ENCODE measurements at regions not wholly inside any gene's neighbourhood (a gene's known extent, or its start where the extent isn't known, plus 50 kb on each side); places are given as distances from the start of the nearest gene placed in this dataset.

DNA sequence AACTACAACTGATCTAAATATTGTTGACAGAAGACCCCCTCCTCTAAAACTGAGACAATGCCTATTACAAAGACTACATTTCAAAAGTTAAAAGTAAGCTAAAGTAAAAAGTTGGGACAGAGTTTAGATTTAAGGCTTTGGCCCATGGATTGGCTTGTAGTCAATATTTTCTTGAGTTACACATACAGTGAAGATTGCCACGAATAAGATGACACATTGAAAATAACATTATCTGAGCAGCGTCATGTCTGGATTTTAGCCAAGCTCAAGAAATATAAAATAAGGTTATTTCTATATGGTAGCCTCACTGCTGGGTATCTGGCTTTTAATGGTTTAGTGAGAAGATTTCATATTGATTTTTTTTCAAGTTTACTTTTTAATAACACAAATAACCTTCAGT, 266.2 kb upstream of the LDB2 start:
- TF ChIP-seq CTCF (IDR thresholded peaks at IDR 0.05): no peak
- Histone ChIP-seq H3K27me3 (ENCODE audit: control insufficient read depth in 1 of 2, insufficient read depth in 2 of 2, low read length in 2 of 2) (no peaks in the 10 kb centered on the region), H3K9me3 (ENCODE audit: control insufficient read depth in 1 of 2, insufficient read depth in 1 of 2, low read length in 2 of 2) (peaks cover 0 to 8% of the 10 kb centered on the region in 2 experiments), H3K4me3 (ENCODE audit: low read length) (no peak overlapping the region), H3K36me3 (ENCODE audit: insufficient read depth, low read length) (no peaks in the 10 kb centered on the region), H3K4me1 (ENCODE audit: insufficient read depth, low read length) (no peaks in the 10 kb centered on the region), H3K27ac (ENCODE audit: low read depth in 1 of 2, low read length in 2 of 2) (no peak overlapping the region)
- CTCF ChIA-PET: no interaction called here
- DNase-seq (no peak), ATAC-seq (ENCODE audit: poor library complexity) (no peak)
- Mint-ChIP-seq H3K27ac (no peak overlapping the region), H3K27me3 (peaks cover 22% of the 10 kb centered on the region), H3K9me3 (peaks cover 5% of the 10 kb centered on the region), H3K4me1 (ENCODE audit: low read depth) (no peaks in the 10 kb centered on the region), H3K4me3 (no peak overlapping the region), H3K36me3 (ENCODE audit: low read depth) (no peaks in the 10 kb centered on the region)
- POLR2A ChIA-PET: no interaction called here
- intact Hi-C loops (cut with DNase I, micrococcal nuclease): no loop called here

GRCh38 chr4:17163156-17163771, 264.8 kb upstream of the LDB2 start:
- intact Hi-C loops (cut with DNase I, micrococcal nuclease): no loop called here
- no peak for DNase-seq

DNA sequence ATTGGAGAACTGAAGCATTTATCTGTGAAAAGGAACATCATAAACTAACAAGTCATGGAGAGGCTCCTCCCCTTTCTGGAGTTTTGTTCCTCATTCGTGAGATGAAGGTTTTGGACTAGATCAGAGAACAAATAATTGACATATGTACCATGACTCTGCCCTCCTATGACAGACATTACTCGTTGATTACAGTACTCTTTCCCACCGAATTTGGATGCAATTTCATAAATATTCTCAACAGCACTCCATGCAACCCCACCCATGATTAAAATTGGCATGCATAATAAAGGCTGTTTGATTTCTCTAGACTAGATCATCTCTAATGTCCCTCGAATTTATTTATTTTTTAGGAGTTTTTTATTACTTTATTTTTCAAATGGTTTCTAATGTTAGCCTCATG, 258.9 kb upstream of the LDB2 start:
- no peak overlapping the region for H3K27ac Mint-ChIP-seq

More at GRCh38 chr4:17163156-17163771, 264.8 kb upstream of the LDB2 start:
- no peak overlapping the region for H3K4me3 Mint-ChIP-seq
- H3K27me3 ChIP-seq (ENCODE audit: control insufficient read depth in 1 of 2, insufficient read depth in 2 of 2, low read length in 2 of 2): no peaks in the 10 kb centered on the region
- H3K27ac Mint-ChIP-seq: no peak overlapping the region
- no peak overlapping the region for H3K27ac ChIP-seq (ENCODE audit: low read depth in 1 of 2, low read length in 2 of 2)
- no peak overlapping the region for H3K4me3 ChIP-seq (ENCODE audit: low read length)
- H3K36me3 ChIP-seq (ENCODE audit: insufficient read depth, low read length): no peaks in the 10 kb centered on the region
- no peaks in the 10 kb centered on the region for H3K4me1 ChIP-seq (ENCODE audit: insufficient read depth, low read length)
- no peaks in the 10 kb centered on the region for H3K36me3 Mint-ChIP-seq (ENCODE audit: low read depth)
- ChIA-PET CTCF (no interaction called here), POLR2A (no interaction called here)
- TF ChIP-seq CTCF (IDR thresholded peaks at IDR 0.05): no peak
- peaks cover 0 to 8% of the 10 kb centered on the region in 2 experiments for H3K9me3 ChIP-seq (ENCODE audit: control insufficient read depth in 1 of 2, insufficient read depth in 1 of 2, low read length in 2 of 2)
- ATAC-seq (ENCODE audit: poor library complexity): no peak
- H3K4me1 Mint-ChIP-seq (ENCODE audit: low read depth): no peaks in the 10 kb centered on the region
- H3K9me3 Mint-ChIP-seq: peaks cover 6% of the 10 kb centered on the region
- H3K27me3 Mint-ChIP-seq: peaks cover 22% of the 10 kb centered on the region

More for the DNA sequence above, 258.9 kb upstream of the LDB2 start:
- H3K36me3 Mint-ChIP-seq (ENCODE audit: low read depth): no peaks in the 10 kb centered on the region
- TF ChIP-seq CTCF (IDR thresholded peaks at IDR 0.05): no peak
- ChIA-PET POLR2A (no interaction called here), CTCF (no interaction called here)
- intact Hi-C loops (cut with DNase I, micrococcal nuclease): no loop called here
- ATAC-seq (ENCODE audit: poor library complexity): no peak
- Histone ChIP-seq H3K4me3 (ENCODE audit: low read length) (no peak overlapping the region), H3K27me3 (ENCODE audit: control insufficient read depth in 1 of 2, insufficient read depth in 2 of 2, low read length in 2 of 2) (no peaks in the 10 kb centered on the region), H3K4me1 (ENCODE audit: insufficient read depth, low read length) (no peaks in the 10 kb centered on the region), H3K27ac (ENCODE audit: low read depth in 1 of 2, low read length in 2 of 2) (no peak overlapping the region), H3K9me3 (ENCODE audit: control insufficient read depth in 1 of 2, insufficient read depth in 1 of 2, low read length in 2 of 2) (no peaks in the 10 kb centered on the region), H3K36me3 (ENCODE audit: insufficient read depth, low read length) (no peaks in the 10 kb centered on the region)
- no peaks in the 10 kb centered on the region for H3K27me3 Mint-ChIP-seq
- peaks cover 4% of the 10 kb centered on the region for H3K9me3 Mint-ChIP-seq
- H3K4me1 Mint-ChIP-seq (ENCODE audit: low read depth): no peaks in the 10 kb centered on the region
- no peak for DNase-seq
- H3K4me3 Mint-ChIP-seq: no peak overlapping the region

Measured in CD4-positive, alpha-beta T cell (primary cell).